Body of pancreas (tissue), 4 donors: ENCODE measurements at regions not wholly inside any gene's neighbourhood (a gene's known extent, or its start where the extent isn't known, plus 50 kb on each side); places are given as distances from the start of the nearest gene placed in this dataset.
"Not testable (repeated sequence)": the region's sequence is repeated elsewhere in the genome, so short reads cannot be mapped to it uniquely, and the experiment has no call there.

Experiments
- ATAC-seq: fragments of 150-250 bp; one replicate; pipeline ENCODE4 v1.9.1; 2016
- DNase-seq, 4 donors: peaks; one replicate each; pipeline ENCODE4 v3.0.0-alpha.2; 2019
- H3K27ac ChIP-seq, 4 donors: fragments of 200-600 bp; sonication (generic); 1 replicate in 3 of 4; 2 replicates in 1 of 4; pipeline versions ENCODE4 v1.5.1 to v1.6.1; 2016 to 2019; ENCODE audit warnings: mild to moderate bottlenecking in 1 of 4, mixed read lengths in 1 of 4, moderate library complexity in 1 of 4
- H3K27me3 ChIP-seq, 2 donors: fragments of 200-600 bp; sonication (generic); one replicate each; pipeline ENCODE4 v1.6.0; 2016; ENCODE audit warnings: mild to moderate bottlenecking in 1 of 2
- H3K36me3 ChIP-seq, 2 donors: fragments of 200-600 bp; sonication (generic); replicated peaks in 1 of 2; 2 replicates each; pipeline ENCODE4 v1.5.1; 2016; ENCODE audit warnings: low read depth in 2 of 2; ENCODE audit not compliant: insufficient read depth in 1 of 2
- H3K4me1 ChIP-seq: fragments of 200-600 bp; sonication (generic); one replicate; pipeline ENCODE4 v1.6.0; 2016
- H3K4me3 ChIP-seq, 2 donors: fragments of 200-600 bp; sonication (generic); 1 replicate in 1 of 2; 2 replicates in 1 of 2; pipeline ENCODE4 v1.5.1; 2016 to 2019
- H3K9me3 ChIP-seq, 3 donors: fragments of 200-600 bp; sonication (generic); 1 replicate in 2 of 3; 2 replicates in 1 of 3; pipeline ENCODE4 v1.5.1; 2016
- CTCF ChIP-seq, 7 experiments: fragments of 450-650 bp in 4 of 7; fragments of 200-600 bp in 3 of 7; sonication (generic) in 3 of 7; IDR thresholded peaks; one replicate each; pipeline ENCODE4 v1.5.1; 2016 to 2019; ENCODE audit warnings: antibody characterized with exemption in 7 of 7
- POLR2A ChIP-seq, 3 donors: fragments of 450-650 bp; IDR thresholded peaks; one replicate each; pipeline ENCODE4 v1.6.1; 2016; ENCODE audit warnings: antibody characterized with exemption in 3 of 3, mild to moderate bottlenecking in 2 of 3
- WGBS, 2 donors: methylation state at CpG; one replicate each; pipeline ENCODE4 v1.1.5; 2017; 5-methylcytosine and 5-hydroxymethylcytosine counted together
- intact Hi-C: fragments of 100-400 bp; cut with DNase I; formaldehyde crosslinking; loops from one replicate; pipeline ENCODE4 v1.15.1; 2023

- DNase-seq (no peak), ATAC-seq (no peak)
- no peak for TF ChIP-seq POLR2A (IDR thresholded peaks at IDR 0.05)
- TF ChIP-seq CTCF (IDR thresholded peaks at IDR 0.05), result no peak
- no peaks in the 10 kb centered on the region for H3K9me3 ChIP-seq
- no peak overlapping the region for H3K27ac ChIP-seq
- H3K27me3 ChIP-seq, result no peaks in the 10 kb centered on the region
- no peaks in the 10 kb centered on the region for H3K36me3 ChIP-seq
- H3K4me3 ChIP-seq, result no peak overlapping the region
- WGBS, 2 donors, result 6 to 38% methylated on average over 4 to 58 of the region's 58 CpGs
- intact Hi-C loops, result no loop called here
- H3K4me1 ChIP-seq, result no peaks in the 10 kb centered on the region
Measured at GRCh38 chr12:30169839-30170591, 386.3 kb upstream of the TMTC1 start.

- no peak for ATAC-seq
- no peaks in the 10 kb centered on the region for H3K9me3 ChIP-seq
- H3K4me1 ChIP-seq, result no peaks in the 10 kb centered on the region
- DNase-seq, result no peak
- 70 to 74% methylated on average over 4 of the region's 4 CpGs for WGBS, 2 donors
- H3K4me3 ChIP-seq, result no peak overlapping the region
- no peak overlapping the region for H3K27ac ChIP-seq
- TF ChIP-seq POLR2A (IDR thresholded peaks at IDR 0.05) (no peak), CTCF (IDR thresholded peaks at IDR 0.05) (no peak)
- no peaks in the 10 kb centered on the region for H3K27me3 ChIP-seq
- intact Hi-C loops, result no loop called here
- H3K36me3 ChIP-seq, result no peaks in the 10 kb centered on the region
Measured at GRCh38 chr12:30166006-30166795, 382.5 kb upstream of the TMTC1 start.

GRCh38 chr12:30164382-30165318 lies 380.9 kb upstream of the TMTC1 start:
- intact Hi-C loops, result no loop called here
- Histone ChIP-seq H3K27ac (no peak overlapping the region), H3K36me3 (no peaks in the 10 kb centered on the region), H3K27me3 (no peaks in the 10 kb centered on the region), H3K4me3 (no peak overlapping the region), H3K4me1 (no peaks in the 10 kb centered on the region), H3K9me3 (no peaks in the 10 kb centered on the region)
- WGBS, 2 donors, result 64 to 76% methylated on average over 10 of the region's 10 CpGs
- TF ChIP-seq CTCF (IDR thresholded peaks at IDR 0.05) (no peak), POLR2A (IDR thresholded peaks at IDR 0.05) (no peak)
- no peak for DNase-seq
- no peak for ATAC-seq

GRCh38 chr12:30156833-30157232 lies 373.1 kb upstream of the TMTC1 start:
- H3K4me1 ChIP-seq, DNase-seq, H3K36me3 ChIP-seq, intact Hi-C loops, H3K27me3 ChIP-seq, H3K4me3 ChIP-seq, H3K9me3 ChIP-seq, ATAC-seq, H3K27ac ChIP-seq: not testable (repeated sequence)
- 55 to 72% methylated on average over 4 to 6 of the region's 22 CpGs for WGBS, 2 donors
